Astrocyte of the spinal cord (primary cell): ENCODE measurements at regions not wholly inside any gene's neighbourhood (a gene's known extent, or its start where the extent isn't known, plus 50 kb on each side); places are given as distances from the start of the nearest gene placed in this dataset.
A peak's percentile ranks its signal among the peaks of the same experiment; 100 is the strongest.

Experiments
- DNase-seq: peaks from one replicate; pipeline ENCODE4 v3.0.0; 2011; ENCODE audit warnings: low read depth, low spot score
- H3K4me3 ChIP-seq: 2 replicates; pipeline ENCODE4 v1.5.1; 2011; ENCODE audit warnings: low read depth, mild to moderate bottlenecking, low read length, moderate library complexity
- in situ Hi-C: cut with HindIII; loops from 2 replicates; pipeline ENCODE4 v1.10.0; 2017; ENCODE audit warnings: low sequenced_read_pairs
- TF ChIP-seq, protein P1 (sequence below): IDR thresholded peaks from 2 replicates; pipeline ENCODE4 v1.5.1; 2012; ENCODE audit warnings: low read depth, mild to moderate bottlenecking, low read length, inconsistent platforms

GRCh38 chr3:41026394-41027177 is 172.7 kb upstream of the CTNNB1 start:
- TF ChIP-seq, protein P1, sequence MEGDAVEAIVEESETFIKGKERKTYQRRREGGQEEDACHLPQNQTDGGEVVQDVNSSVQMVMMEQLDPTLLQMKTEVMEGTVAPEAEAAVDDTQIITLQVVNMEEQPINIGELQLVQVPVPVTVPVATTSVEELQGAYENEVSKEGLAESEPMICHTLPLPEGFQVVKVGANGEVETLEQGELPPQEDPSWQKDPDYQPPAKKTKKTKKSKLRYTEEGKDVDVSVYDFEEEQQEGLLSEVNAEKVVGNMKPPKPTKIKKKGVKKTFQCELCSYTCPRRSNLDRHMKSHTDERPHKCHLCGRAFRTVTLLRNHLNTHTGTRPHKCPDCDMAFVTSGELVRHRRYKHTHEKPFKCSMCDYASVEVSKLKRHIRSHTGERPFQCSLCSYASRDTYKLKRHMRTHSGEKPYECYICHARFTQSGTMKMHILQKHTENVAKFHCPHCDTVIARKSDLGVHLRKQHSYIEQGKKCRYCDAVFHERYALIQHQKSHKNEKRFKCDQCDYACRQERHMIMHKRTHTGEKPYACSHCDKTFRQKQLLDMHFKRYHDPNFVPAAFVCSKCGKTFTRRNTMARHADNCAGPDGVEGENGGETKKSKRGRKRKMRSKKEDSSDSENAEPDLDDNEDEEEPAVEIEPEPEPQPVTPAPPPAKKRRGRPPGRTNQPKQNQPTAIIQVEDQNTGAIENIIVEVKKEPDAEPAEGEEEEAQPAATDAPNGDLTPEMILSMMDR = no peak
- peak; percentile 84 for DNase-seq
- in situ Hi-C loops = no loop called here

GRCh38 chr3:41029356-41029755 is 169.9 kb upstream of the CTNNB1 start:
- no peak for DNase-seq
- in situ Hi-C loops = no loop called here
- TF ChIP-seq, protein P1 = no peak
- H3K4me3 ChIP-seq = no peak overlapping the region

More at GRCh38 chr3:41026394-41027177, 172.7 kb upstream of the CTNNB1 start:
- H3K4me3 ChIP-seq = no peak overlapping the region

- in situ Hi-C loops = no loop called here
- TF ChIP-seq, protein P1 = no peak
- no peak overlapping the region for H3K4me3 ChIP-seq
- DNase-seq = no peak
Observed at GRCh38 chr3:41030220-41030619, 169.1 kb upstream of the CTNNB1 start.

- TF ChIP-seq, protein P1 = no peak
- no peak overlapping the region for H3K4me3 ChIP-seq
- no peak for DNase-seq
- in situ Hi-C loops = no loop called here
Observed at GRCh38 chr3:41031401-41031800, 167.9 kb upstream of the CTNNB1 start.

GRCh38 chr3:41033956-41034519 is 165.3 kb upstream of the CTNNB1 start:
- no peak overlapping the region for H3K4me3 ChIP-seq
- in situ Hi-C loops = no loop called here
- no peak for DNase-seq
- TF ChIP-seq, protein P1 = no peak

- in situ Hi-C loops = no loop called here
- TF ChIP-seq, protein P1 = no peak
- H3K4me3 ChIP-seq = no peak overlapping the region
- no peak for DNase-seq
Observed at GRCh38 chr3:41035456-41036022, 163.8 kb upstream of the CTNNB1 start.
